OCI-LY1 (cell line): ENCODE measurements at regions not wholly inside any gene's neighbourhood (a gene's known extent, or its start where the extent isn't known, plus 50 kb on each side); places are given as distances from the start of the nearest gene placed in this dataset.

ENCODE experiments used
- H2AFZ ChIP-seq: fragments of 200-600 bp; sonication (generic), shearing (Covaris generic); 2 replicates; pipeline ENCODE4 v1.6.0; 2014; ENCODE audit warnings: antibody characterized with exemption, mild to moderate bottlenecking, low read length
- H3F3A ChIP-seq: fragments of 200-600 bp; sonication (generic), shearing (Covaris generic); 2 replicates; pipeline ENCODE4 v1.6.0; 2014; ENCODE audit warnings: mild to moderate bottlenecking, antibody characterized with exemption, low read length, moderate library complexity; ENCODE audit not compliant: insufficient read depth
- H3K27ac ChIP-seq: fragments of 200-600 bp; sonication (generic); 2 replicates; pipeline ENCODE4 v1.5.1; 2014; ENCODE audit warnings: low read length, mixed run types, mild to moderate bottlenecking, low read depth; ENCODE audit not compliant: poor library complexity, severe bottlenecking
- H3K27me3 ChIP-seq: fragments of 200-600 bp; sonication (generic); 2 replicates; pipeline ENCODE4 v1.6.0; 2014; ENCODE audit warnings: antibody characterized with exemption, mild to moderate bottlenecking, low read length, moderate library complexity; ENCODE audit not compliant: insufficient read depth
- H3K36me3 ChIP-seq: fragments of 200-600 bp; sonication (generic); 2 replicates; pipeline ENCODE4 v1.6.1; 2014; ENCODE audit warnings: mild to moderate bottlenecking, antibody characterized with exemption, low read length, moderate library complexity, mixed read lengths; ENCODE audit not compliant: insufficient read depth
- H3K4me1 ChIP-seq: fragments of 200-600 bp; sonication (generic); 2 replicates; pipeline ENCODE4 v1.5.1; 2014; ENCODE audit warnings: mild to moderate bottlenecking, low read length, moderate library complexity; ENCODE audit not compliant: insufficient read depth, severe bottlenecking
- H3K4me2 ChIP-seq: fragments of 200-600 bp; sonication (generic), shearing (Covaris generic); 2 replicates; pipeline ENCODE4 v1.6.1; 2014; ENCODE audit warnings: low read length
- H3K4me3 ChIP-seq: fragments of 200-600 bp; sonication (generic); 2 replicates; pipeline ENCODE4 v1.5.1; 2014; ENCODE audit warnings: low read length, low read depth, mild to moderate bottlenecking, mixed read lengths; ENCODE audit not compliant: poor library complexity, severe bottlenecking
- H3K79me2 ChIP-seq: fragments of 200-600 bp; shearing (Covaris generic); 2 replicates; pipeline ENCODE4 v1.6.1; 2016; ENCODE audit warnings: mixed run types, low read length, mixed read lengths; ENCODE audit not compliant: insufficient read depth
- H3K9ac ChIP-seq: fragments of 200-600 bp; sonication (generic), shearing (Covaris generic); 2 replicates; pipeline ENCODE4 v1.6.1; 2014; ENCODE audit warnings: mild to moderate bottlenecking, low read length, mixed read lengths
- H3K9me2 ChIP-seq: fragments of 200-600 bp; sonication (generic), shearing (Covaris generic); 2 replicates; pipeline ENCODE4 v1.6.1; 2014; ENCODE audit warnings: low read depth, mild to moderate bottlenecking, low read length, mixed read lengths
- H3K9me3 ChIP-seq: fragments of 200-600 bp; shearing (Covaris generic); 2 replicates; pipeline ENCODE4 v1.6.1; 2014; ENCODE audit warnings: low read length, mixed read lengths
- H4K20me1 ChIP-seq: fragments of 200-600 bp; sonication (generic), shearing (Covaris generic); 2 replicates; pipeline ENCODE4 v1.6.0; 2016; ENCODE audit warnings: mild to moderate bottlenecking, low read length; ENCODE audit not compliant: insufficient read depth
- CTCF ChIP-seq: fragments of 200-600 bp; sonication (generic), shearing (Covaris generic); IDR thresholded peaks from 2 replicates; pipeline ENCODE4 v1.5.1; 2017; ENCODE audit warnings: mild to moderate bottlenecking, antibody characterized with exemption, low read length, moderate library complexity, mixed read lengths
- EZH2 ChIP-seq: fragments of 200-600 bp; sonication (generic), shearing (Covaris generic); IDR thresholded peaks from 2 replicates; pipeline ENCODE4 v1.8.0; 2017; ENCODE audit warnings: borderline replicate concordance, mixed run types, mild to moderate bottlenecking, antibody characterized with exemption, low read length, moderate library complexity, mixed read lengths

DNA sequence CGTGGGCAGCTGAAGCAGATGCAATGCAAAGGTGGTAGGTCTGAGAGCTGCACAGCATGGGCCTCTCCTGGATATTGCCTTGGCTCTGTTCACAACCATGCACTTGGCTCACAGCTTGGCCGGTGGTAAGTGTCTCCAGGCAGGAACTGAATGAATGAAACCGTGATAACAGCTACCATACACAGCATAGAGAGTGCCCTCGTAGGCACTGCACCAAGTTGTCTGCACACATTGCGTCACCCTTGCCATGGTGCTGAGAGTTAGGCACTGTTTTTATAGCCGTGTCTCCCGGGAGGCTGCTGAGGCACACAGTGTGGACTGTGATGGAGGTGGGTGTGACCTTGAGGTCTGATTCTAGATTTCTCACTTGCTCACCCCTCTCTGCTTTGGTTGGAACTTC is 157.6 kb upstream of the VASH1 start:
- Histone ChIP-seq H4K20me1 (no peaks in the 10 kb centered on the region), H3K9me3 (no peaks in the 10 kb centered on the region), H3F3A (no peaks in the 10 kb centered on the region), H2AFZ (no peak overlapping the region), H3K9me2 (no peaks in the 10 kb centered on the region), H3K27me3 (no peaks in the 10 kb centered on the region; the same call in 1 of the 2 replicates), H3K4me3 (no peak overlapping the region), H3K79me2 (no peaks in the 10 kb centered on the region), H3K4me1 (no peaks in the 10 kb centered on the region), H3K36me3 (no peaks in the 10 kb centered on the region), H3K4me2 (no peak overlapping the region), H3K27ac (no peak overlapping the region), H3K9ac (no peak overlapping the region)
- TF ChIP-seq CTCF (no peak), EZH2 (no peak)

DNA sequence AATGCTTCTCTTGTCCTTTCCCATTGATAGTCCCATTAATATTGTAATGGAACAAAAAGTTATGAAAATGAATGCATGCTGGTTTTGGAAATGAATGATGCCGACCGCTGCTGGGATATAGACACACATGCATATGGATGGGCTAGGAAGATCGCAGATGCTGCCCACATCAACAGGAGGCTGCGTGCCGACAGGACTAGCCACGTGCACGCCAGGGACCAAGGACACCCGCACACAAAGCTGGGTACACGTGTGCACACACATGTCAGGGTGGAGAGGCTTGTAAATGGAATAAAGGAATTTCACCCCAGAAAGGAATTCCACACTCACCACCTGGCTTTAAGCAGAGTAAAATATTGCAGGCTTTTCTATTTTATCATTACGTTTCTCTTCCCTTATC is 153.8 kb upstream of the VASH1 start:
- TF ChIP-seq EZH2, result no peak
- no peak for TF ChIP-seq CTCF
- H4K20me1 ChIP-seq, result no peaks in the 10 kb centered on the region
- no peak overlapping the region for H3K4me3 ChIP-seq
- no peaks in the 10 kb centered on the region for H3K9me3 ChIP-seq
- no peak overlapping the region for H3K9ac ChIP-seq
- H3K4me2 ChIP-seq, result no peak overlapping the region
- H3K79me2 ChIP-seq, result no peaks in the 10 kb centered on the region
- no peaks in the 10 kb centered on the region for H3K36me3 ChIP-seq
- no peaks in the 10 kb centered on the region for H3F3A ChIP-seq
- no peaks in the 10 kb centered on the region for H3K27me3 ChIP-seq
- no peaks in the 10 kb centered on the region for H3K4me1 ChIP-seq
- no peak overlapping the region for H3K27ac ChIP-seq
- H2AFZ ChIP-seq, result no peak overlapping the region
- H3K9me2 ChIP-seq, result no peaks in the 10 kb centered on the region

- no peak overlapping the region for H2AFZ ChIP-seq
- no peaks in the 10 kb centered on the region for H3K79me2 ChIP-seq
- H3K4me3 ChIP-seq, result no peak overlapping the region
- H3K9me3 ChIP-seq, result no peaks in the 10 kb centered on the region
- TF ChIP-seq CTCF (no peak), EZH2 (no peak)
- no peaks in the 10 kb centered on the region for H3K9me2 ChIP-seq
- no peaks in the 10 kb centered on the region for H3K4me1 ChIP-seq
- H3K27ac ChIP-seq, result no peak overlapping the region
- no peak overlapping the region for H3K4me2 ChIP-seq
- H4K20me1 ChIP-seq, result no peaks in the 10 kb centered on the region
- H3K27me3 ChIP-seq, result no peaks in the 10 kb centered on the region; the same call in 1 of the 2 replicates
- no peak overlapping the region for H3K9ac ChIP-seq
- H3F3A ChIP-seq, result no peaks in the 10 kb centered on the region
- H3K36me3 ChIP-seq, result no peaks in the 10 kb centered on the region
Measured at GRCh38 chr14:76612654-76613053, 148.6 kb upstream of the VASH1 start.
